ENCODE measurements at regions not wholly inside any gene's neighbourhood (a gene's known extent, or its start where the extent isn't known, plus 50 kb on each side); places are given as distances from the start of the nearest gene placed in this dataset.
"Not testable (repeated sequence)": the region's sequence is repeated elsewhere in the genome, so short reads cannot be mapped to it uniquely, and the experiment has no call there.

DNA sequence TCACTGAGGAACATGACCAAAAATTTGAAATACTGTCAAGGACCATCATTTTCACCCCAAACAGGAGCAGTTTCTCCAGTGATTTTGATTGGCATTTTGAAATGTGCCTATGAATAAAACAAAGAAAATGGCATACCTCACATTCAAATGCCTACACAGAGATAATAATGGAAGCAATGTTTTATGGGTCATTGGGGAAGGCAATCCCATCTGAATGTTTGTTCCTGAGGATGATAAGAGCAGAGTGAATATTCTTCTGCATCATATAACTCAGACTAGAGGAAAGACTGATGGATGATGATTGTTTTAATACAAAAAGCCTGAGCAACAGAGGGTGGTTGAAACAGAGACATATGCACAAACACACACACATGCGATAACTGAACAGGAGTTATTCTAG lies 2749.9 kb downstream of the PCDH9 start:
- DNase-seq = no peak

DNA sequence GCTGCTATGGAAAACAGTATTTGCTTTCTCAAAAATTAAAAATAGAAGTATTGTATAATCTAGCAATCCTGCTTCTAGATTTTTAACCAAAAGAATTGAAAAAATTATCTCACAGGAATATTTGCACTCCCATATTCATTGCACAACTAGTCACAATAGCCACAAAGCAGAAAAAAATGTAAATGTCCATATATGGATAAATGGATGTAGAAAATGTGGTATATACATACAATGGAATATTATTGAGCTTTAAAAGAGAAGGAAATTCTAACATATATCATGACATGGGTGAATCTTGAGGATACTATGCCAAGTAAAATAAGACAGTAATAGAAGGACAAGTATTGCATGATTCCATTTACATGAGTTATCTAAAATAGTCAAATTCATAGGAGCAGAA lies 2753.0 kb downstream of the PCDH9 start:
- DNase-seq = no peak

DNA sequence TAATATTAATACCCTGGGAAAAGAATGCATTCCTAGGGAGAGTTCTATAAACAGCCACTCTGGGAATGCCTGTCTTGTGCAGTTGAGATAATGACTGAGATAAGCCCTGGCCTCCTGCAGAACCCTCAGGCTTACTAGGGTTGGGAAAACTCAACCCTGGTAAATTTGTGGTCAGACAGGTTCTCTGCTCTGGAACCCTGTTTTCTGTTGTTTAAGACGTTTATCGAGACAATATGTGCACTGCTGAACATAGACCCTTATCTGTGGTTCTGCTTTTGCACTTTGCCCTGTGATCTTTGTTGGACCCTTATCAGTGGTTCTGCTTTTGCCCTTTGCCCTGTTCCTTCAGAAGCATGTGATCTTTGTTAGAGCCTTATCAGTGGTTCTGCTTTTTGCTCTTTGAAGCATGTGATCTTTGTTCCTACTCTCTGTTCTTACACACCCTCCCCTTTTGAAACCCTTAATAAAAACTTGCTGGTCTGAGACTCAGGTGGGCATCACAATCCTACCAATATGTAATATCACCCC lies 2754.0 kb downstream of the PCDH9 start:
- not testable (repeated sequence) for DNase-seq

DNA sequence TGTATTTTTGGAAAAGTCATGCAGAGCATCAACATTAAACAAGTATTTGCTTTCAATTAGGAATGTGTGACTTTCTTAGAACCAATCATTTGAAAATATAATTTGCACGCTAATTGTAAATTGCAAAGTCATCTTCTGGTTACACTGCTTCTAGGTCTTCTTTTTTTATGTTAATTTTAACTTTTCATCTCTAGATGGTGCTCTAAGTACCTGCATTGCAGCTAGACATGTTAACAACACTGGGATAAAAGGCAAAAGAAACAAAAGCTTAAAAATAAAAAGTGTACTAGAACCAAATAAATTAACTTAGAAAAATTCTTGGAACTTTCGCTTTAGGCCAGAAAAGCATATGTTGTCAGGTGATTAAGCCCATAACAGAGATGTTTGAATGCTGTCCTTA lies 2758.2 kb downstream of the PCDH9 start:
- DNase-seq = no peak

DNA sequence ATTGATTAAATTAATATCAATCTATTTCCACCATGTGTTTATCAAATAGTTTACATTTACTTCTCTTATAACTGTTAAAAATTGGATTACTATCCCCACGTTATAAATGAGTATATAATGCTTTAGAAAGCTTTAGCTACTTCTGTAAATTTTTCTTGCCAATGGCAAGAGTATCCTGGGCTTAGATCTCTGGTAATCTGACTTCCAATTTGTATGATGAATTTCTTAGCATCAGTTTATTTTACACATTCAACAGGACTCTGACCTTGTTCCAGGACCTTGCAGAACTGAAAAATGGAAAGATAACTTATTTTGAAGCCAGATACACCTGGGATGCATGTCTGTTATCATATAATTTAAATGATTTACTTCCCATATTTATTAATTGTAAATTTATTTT lies 2759.4 kb downstream of the PCDH9 start:
- no peak for DNase-seq

DNA sequence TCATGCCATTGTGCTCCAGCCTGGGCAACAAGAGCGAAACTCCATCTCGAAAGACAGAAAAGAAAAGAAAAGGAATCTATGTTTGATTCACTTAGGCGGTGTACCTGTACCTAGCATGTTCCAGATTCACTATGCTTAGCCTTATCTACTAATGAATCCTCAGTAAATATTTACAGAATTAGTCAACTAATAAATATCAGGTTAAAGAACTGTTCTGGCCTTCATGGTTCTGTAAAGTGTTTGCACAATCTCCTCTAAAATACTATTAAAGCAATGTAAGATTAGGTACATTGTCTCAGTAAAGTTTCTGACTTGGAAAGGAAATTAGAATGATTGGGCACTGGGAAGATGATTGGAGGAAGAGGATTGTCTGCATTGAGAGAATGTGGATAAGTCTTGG lies 2770.4 kb downstream of the PCDH9 start:
- no peak for DNase-seq

DNA sequence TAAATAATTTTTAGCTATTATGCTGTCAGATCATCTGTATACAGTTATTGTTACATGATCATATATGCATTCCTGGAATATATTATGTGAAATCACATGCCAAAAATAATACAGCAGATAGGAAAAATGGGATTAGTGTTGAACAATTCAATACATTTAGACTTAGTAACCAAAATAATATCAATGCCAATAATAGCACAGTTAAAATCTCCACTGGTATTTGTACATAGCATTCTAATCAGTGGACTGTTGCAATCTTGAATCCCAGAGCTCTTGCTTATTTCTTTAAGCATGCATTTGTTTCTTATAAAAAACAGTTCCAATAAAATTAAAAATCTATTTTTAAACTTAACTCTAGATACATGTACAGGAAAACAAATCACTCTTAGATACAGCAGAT lies 2772.2 kb downstream of the PCDH9 start:
- DNase-seq = no peak

DNA sequence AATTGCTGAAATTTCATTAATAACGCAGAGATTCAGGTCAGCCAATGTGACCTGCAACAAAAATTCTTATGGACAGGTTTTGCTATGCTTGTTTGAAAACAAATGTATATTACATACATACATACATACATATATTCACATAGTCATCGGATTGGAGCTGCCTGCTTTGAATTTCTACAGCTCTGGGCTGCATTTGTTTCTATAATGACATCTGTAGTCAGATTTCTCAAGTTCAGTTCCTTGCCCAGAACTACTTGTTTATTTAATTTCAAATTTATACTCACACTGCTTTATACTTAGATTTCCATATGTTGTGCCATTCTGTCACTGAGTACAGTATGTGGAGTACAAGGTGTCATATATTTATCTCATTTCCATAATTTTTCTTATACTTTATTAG lies 2775.0 kb downstream of the PCDH9 start:
- no peak for DNase-seq

DNA sequence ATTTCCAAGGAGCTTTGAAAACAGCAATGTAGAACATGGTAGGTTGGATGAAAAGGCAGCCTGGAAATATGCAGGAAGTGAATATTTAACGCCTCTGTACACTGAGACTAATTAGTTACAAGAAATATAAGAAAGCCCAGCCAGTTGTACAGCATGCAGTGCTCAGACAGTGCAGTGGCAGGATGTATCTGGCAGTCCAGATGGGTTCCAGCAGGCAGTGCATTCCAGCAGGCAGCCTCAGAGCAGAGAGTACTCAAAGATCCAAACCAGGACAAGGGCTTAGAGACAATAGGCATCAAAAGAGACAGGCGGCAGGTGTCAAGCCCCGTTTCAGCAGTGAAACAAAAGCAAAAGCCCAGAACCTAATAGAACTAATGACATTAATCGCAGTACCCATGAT lies 2776.3 kb downstream of the PCDH9 start:
- no peak for DNase-seq

DNA sequence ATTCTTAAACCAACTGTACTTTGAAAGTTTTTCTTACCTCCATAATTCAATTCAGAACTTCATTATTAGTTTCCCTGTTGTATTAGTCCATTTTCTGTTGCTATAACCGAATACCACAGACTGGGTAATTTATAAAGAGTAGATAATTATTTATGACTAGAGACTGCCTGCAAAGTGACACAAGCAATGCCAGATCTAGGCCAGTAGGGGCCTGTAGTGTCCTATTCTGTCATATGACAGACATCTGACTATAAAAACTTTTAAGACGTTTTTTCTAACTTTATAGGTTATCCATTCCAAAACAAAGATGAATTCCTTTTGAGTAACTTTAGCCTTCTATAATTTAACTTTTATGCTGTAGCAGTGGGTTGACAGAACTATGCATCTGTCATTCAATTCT lies 2783.8 kb downstream of the PCDH9 start:
- DNase-seq = no peak

DNA sequence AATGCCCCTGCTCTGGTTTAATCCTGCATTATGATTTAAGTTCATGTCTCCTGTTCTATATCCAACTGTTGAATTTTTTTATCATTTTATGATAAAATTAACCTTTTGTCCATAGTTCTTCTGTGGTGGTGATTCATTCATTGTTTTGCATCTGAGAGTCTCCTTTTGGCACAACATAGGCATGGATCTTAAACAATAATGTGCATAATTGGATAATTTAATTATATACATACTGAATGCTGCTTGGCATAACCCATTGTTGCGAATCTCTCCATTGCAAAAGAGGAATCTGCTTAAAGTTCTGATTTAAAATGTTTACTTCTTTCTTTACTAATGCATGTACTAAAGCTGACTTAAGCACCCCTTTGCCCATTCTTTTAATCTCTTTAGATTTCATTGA lies 2788.4 kb downstream of the PCDH9 start:
- DNase-seq = no peak

DNA sequence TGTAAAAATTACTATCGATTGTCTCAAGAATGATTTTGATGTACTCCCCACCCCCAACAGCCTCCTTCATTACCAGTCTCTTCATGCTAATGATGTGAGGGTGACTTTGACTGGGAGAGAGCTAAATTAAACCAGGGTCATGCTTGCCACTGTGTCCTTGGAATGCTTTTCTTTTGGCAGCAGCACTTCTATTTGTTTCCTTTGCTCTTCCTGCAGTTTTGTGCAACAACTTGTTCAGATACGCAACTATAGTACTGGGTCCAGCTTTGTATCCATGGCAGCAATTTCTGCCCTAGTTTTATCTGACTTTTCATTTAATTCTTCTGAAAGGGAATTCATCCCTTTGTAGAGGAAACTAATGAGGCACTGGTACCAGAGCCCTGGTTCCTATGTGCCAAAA lies 2792.1 kb downstream of the PCDH9 start:
- DNase-seq = no peak

DNA sequence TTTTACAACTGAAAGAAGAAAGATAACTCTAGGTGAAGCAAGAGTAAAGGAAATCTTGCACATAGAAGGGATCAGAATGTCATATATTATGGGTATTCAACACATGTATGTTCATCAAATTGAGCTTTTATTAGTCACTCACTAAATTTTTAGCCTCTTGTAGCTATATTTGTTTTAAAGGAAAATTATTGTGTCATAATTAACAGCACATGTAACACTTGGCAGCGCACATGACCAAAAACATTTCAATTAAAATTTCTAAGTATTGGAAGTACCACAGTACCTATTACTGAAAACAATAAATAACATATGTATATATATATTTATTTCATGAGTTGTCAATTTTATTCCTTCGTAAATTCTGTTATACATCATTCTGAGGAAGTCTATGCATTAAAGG lies 2800.4 kb downstream of the PCDH9 start:
- no peak for DNase-seq

DNA sequence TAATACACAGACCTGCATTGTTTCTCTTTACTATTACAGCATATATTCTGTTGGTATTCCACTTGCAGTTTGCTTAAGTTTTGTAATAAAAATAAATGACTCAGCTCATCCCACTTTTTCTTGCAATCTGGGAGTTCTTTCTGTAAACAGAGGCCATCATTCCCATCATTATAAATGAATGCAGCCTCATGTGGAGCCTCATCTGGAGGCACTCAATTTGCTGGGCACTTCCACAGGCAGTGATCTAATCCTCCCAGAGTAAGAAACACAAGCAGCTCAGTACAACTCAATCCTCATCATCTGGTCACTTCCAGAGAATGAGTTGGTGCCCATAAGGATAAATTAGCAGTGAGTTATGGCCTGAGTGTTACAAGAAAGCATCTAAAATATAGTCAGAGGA lies 2801.9 kb downstream of the PCDH9 start:
- no peak for DNase-seq

DNA sequence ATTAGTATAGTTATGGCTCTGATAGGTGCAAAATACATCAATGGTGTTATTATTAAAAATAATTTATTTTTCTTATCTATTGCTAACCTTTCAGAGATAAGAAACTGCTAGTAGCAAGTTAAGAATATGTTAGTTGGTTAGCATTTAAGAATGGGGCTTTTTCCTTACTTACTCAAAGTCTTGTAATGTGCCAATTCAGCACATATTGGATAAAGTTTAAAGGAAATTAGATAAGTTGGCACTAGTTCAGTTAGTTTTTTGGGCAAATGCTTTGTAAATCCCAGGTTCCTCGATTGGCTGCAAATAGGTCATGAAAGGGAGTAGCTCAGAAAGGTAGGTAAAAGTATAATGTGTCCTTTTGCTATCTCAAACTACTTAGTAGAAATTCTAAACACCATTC lies 2806.7 kb downstream of the PCDH9 start:
- no peak for DNase-seq

DNA sequence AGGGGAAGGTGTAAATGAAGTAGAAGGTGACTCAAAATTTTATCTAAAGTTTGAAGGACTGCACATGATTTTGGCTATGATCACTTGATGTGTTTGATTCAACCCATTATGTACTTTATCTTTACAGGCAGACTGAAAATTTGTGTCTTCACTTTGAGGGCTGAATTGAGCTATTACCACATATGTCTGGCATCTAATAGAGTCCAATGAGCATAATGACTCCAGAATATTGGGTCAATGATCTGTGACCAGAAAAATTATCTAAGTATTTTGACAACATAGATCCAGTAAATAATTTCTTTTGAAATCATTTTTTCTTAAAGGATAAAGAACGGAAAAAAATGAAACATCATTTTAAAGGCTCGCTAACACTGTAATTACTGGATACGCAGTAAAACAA lies 2810.0 kb downstream of the PCDH9 start:
- no peak for DNase-seq

DNA sequence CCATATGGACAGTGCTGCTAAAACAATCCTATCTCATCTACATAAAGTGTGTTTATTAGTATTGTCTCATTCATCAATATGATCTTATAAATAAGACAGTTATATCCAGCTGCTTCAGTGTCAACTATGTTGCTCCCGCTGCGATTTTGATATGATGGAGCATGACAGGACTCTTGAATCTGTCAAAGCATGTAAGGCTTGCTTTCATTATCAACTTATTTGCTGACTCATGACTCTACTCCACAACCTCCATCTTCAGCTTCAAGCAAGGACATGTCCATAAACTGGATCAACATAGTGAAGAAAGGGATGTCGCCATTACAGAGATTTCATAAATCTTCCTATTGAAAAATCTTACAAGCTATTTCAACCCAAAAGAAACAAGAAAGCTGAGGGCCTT lies 2812.6 kb downstream of the PCDH9 start:
- no peak for DNase-seq

DNA sequence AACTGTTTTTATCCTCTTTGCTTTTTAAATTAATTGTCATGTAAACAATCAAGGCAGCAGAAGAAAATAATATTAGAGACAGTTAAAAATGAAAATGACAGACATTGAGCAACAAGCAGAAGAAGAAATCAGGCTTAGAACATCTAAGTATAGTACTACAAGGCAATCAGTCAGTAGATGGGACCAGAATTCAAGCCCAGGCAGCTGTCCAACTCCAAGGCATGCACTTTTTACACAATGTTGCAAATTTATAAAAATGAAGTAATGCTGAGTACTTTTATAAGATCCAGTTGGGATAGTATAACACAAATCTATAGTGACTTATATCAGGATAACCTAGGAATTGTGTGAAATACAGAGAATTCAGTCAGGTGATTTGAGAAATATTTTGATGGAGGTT lies 2815.8 kb downstream of the PCDH9 start:
- DNase-seq = no peak

DNA sequence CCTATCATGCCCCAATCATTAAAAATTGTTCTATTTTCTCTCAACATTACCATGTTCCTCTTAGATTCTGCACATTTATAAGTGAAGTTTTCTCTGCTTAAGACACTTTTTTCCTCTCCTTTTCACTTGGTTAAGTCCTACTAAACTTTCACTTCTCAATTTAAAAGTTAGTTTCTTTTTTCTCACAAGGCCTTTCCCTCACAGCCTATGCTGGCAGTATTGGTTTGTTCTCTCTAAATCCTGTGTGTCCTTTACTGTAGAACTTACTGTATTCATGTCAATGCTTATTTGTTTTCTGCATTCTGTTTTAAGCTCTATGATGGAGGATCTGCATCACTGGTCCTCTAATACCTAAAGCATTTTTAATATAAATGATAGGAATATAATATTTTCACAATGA lies 2816.6 kb downstream of the PCDH9 start:
- no peak for DNase-seq

DNA sequence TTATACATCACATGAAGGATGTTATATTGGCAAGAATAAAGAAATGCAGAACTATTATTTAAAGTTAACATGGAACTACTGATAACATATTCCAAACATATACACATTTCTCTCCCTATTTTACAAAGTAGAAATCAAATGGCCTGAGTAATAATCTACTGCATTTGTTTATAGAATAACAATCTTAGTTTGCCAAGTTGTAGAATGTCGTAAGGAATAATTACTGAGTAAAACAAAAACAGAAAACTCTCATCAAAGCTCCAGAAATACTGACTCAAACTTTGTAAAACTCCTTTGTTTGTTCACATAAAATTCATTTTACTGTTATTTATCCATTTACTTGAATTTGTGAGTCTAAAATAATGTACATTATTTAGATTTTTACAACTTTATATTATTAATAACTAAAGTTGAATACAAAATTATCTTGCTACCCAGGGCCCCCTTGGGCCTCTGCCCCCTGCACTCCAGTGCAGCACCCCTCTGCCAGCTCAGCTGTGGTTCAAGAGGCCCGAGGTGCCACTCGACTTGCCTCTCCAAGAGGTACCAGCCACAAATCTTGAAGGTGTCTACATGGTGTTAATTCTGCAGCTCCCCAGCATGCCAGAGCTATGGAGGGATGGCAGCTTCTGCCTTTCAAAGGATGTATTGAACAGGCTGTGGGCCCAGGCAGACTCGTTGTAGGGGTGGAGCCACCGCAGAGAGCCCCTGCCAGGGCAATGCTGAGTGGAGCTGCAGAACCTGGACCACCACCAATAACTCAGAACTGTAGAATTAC lies 2819.7 kb downstream of the PCDH9 start:
- no peak for DNase-seq

DNA sequence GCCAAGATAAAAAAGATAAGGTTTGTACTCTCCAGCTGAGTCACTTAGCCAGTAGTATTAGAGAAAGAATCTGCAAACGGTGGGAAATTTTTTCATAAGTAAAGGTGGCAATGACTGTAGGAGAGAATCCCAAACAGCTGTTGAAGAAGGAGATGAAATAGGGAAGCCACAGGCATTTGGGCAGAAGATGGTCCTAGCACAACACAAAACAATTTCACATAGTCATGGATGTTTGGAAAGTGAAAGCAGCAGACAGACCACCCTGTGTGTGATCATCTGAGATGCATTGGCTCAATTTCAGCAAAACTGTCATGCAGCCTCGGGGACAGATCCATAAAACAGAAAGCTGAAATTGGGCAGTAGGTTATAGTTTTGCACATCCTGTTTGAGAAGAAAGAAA lies 2832.4 kb downstream of the PCDH9 start:
- DNase-seq = no peak

DNA sequence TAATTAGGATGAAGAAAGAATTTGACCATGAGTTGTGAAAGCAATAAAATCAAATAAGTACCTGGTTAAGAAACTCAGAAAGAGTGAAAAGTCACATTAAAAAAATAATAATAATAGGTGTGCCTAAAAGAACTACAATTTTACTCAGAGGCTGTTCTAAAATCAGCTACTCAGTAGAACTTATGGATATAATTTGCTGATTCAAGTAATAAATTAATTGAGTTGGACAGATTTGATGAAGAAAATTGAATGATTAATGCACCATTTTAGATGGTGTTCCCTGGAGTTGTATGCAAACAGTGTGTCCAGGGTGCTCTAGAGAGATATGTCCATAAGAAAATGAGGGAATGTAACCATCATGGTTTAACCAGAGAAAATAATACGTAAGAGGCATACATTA lies 2852.5 kb downstream of the PCDH9 start:
- no peak for DNase-seq

DNA sequence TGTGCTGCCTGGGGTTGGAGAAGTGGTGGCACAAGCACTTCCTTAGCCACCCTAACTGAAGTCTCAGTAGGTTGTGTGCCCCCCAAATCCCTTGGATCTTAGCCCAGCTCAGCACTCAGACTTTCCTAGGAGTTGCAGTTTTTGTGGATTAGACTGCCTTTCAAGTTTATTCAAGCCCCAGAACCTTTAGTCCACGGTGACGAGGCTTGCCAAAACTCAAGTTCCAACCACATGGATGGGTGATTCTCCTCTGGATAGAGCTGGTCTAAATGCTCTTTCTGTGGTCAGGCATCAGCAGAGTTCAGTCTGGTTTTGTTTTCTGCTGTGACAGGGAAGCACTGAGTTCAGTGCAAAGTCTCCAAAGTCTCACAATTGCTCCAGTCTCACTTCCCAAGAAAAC lies 2858.7 kb downstream of the PCDH9 start:
- DNase-seq = no peak

DNA sequence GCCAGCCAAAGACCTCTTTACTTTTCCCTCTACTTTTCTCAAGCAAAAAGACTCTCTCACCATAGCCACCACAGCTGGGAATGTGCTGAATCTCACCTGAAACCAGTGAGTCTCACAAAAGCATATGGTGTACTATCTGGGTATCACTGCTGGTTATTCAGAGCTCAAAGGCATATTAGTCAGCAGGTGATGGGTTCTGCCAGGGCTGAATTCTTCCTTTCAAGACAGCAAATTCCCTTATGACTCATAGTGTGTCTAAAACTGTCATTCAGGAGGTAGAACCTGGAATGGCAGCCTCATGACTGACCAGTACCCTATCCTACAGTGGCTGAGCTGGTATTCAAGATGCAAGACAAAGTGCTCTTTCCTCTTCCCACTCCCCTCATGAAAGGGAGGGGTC lies 2859.1 kb downstream of the PCDH9 start:
- no peak for DNase-seq

DNA sequence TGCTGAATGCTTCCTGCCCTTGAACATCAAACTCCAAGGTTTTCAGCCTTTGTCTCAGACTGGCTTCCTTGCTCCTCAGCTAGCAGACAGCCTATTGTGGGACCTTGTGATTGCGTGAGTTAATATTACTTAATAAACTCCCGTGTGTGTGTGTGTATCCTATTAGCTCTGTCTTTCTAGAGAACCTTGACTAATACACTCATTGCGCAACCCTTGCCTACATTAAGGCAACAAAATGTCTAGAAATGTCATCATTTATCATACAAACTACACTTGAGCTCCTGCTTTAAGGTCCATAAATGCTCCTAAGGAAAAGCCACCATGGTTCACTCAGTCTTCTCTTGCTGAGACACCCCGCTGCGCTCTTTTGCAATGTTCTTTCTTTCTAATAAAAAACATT lies 2861.0 kb downstream of the PCDH9 start:
- no peak for DNase-seq

All from NCI-H1930 (cell line).